ENCODE measurements at regions not wholly inside any gene's neighbourhood (a gene's known extent, or its start where the extent isn't known, plus 50 kb on each side); places are given as distances from the start of the nearest gene placed in this dataset.

DNA sequence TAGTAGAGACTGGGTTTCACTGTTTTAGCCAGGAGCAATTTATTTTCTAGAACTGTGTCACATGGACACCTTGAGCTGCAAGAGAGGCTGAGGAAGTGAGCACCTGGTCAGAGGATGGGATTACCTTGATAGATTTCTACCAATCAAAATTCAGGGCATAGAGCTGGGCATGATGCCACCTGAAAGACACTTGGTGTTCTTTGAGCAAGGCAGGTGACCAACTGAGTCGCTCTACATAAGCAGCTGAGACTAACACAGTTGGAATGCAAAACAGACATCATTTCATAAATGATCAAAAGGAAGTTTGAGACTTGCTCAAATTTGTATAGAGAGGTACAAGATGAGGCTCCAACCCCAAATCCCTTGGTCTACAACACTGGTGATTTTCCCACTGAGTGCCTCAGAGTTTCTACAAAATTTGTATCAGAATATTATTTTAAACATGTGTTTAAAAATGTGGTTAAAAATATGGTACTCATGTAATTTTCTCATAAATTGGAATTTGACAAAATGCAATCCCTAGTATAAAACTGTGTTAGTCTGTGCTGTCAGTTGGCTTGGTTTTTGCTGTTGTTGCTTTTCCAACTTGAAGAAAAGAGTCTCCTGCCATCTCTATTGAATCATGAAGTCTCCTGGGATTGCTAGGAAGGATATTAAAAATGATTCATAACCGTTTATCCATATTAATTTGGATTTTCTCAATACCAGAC is 156.4 kb upstream of the MDFIC start:
- Histone ChIP-seq H3K4me3 (ENCODE audit: low read depth, low read length) (no peak overlapping the region), H3K27me3 (ENCODE audit: control insufficient read depth, insufficient read depth, low read length) (no peaks in the 10 kb centered on the region), H3K36me3 (ENCODE audit: control insufficient read depth, insufficient read depth, low read length) (no peaks in the 10 kb centered on the region)
- no peak for DNase-seq (ENCODE audit: low read depth)
- TF ChIP-seq, protein P1, sequence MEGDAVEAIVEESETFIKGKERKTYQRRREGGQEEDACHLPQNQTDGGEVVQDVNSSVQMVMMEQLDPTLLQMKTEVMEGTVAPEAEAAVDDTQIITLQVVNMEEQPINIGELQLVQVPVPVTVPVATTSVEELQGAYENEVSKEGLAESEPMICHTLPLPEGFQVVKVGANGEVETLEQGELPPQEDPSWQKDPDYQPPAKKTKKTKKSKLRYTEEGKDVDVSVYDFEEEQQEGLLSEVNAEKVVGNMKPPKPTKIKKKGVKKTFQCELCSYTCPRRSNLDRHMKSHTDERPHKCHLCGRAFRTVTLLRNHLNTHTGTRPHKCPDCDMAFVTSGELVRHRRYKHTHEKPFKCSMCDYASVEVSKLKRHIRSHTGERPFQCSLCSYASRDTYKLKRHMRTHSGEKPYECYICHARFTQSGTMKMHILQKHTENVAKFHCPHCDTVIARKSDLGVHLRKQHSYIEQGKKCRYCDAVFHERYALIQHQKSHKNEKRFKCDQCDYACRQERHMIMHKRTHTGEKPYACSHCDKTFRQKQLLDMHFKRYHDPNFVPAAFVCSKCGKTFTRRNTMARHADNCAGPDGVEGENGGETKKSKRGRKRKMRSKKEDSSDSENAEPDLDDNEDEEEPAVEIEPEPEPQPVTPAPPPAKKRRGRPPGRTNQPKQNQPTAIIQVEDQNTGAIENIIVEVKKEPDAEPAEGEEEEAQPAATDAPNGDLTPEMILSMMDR (IDR thresholded peaks at IDR 0.05; ENCODE audit: insufficient read depth, low read length, poor library complexity, severe bottlenecking), result no peak

DNA sequence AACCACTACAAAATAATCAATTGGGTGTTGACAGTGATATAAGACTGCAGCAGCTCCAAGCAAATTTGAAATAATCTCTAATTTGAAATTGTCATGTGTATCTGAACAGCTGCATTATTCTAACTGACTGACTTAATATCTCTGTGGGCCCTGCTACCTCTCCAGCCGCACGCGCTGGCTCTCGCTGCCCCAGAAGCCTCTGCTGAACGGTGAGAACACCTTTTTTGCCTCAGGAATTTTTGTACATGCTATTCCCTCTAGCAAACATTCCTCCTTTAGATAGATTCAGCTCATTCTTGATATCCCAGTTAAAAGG is 155.9 kb upstream of the MDFIC start:
- Histone ChIP-seq H3K36me3 (ENCODE audit: control insufficient read depth, insufficient read depth, low read length) (no peaks in the 10 kb centered on the region), H3K27me3 (ENCODE audit: control insufficient read depth, insufficient read depth, low read length) (no peaks in the 10 kb centered on the region), H3K4me3 (ENCODE audit: low read depth, low read length) (no peak overlapping the region)
- TF ChIP-seq, protein P1 (IDR thresholded peaks at IDR 0.05; ENCODE audit: insufficient read depth, low read length, poor library complexity, severe bottlenecking), result no peak
- DNase-seq (ENCODE audit: low read depth), result no peak

GRCh38 chr7:114777288-114777687 is 144.6 kb upstream of the MDFIC start:
- TF ChIP-seq, protein P1 (IDR thresholded peaks at IDR 0.05; ENCODE audit: insufficient read depth, low read length, poor library complexity, severe bottlenecking), result no peak
- no peaks in the 10 kb centered on the region for H3K36me3 ChIP-seq (ENCODE audit: control insufficient read depth, insufficient read depth, low read length)

GRCh38 chr7:114783508-114783907 is 138.4 kb upstream of the MDFIC start:
- no peak for DNase-seq (ENCODE audit: low read depth)
- TF ChIP-seq, protein P1 (IDR thresholded peaks at IDR 0.05; ENCODE audit: insufficient read depth, low read length, poor library complexity, severe bottlenecking), result no peak
- Histone ChIP-seq H3K27me3 (ENCODE audit: control insufficient read depth, insufficient read depth, low read length) (no peaks in the 10 kb centered on the region), H3K36me3 (ENCODE audit: control insufficient read depth, insufficient read depth, low read length) (no peaks in the 10 kb centered on the region), H3K4me3 (ENCODE audit: low read depth, low read length) (no peak overlapping the region)

More at GRCh38 chr7:114777288-114777687, 144.6 kb upstream of the MDFIC start:
- DNase-seq (ENCODE audit: low read depth), result no peak
- Histone ChIP-seq H3K27me3 (ENCODE audit: control insufficient read depth, insufficient read depth, low read length) (no peaks in the 10 kb centered on the region), H3K4me3 (ENCODE audit: low read depth, low read length) (no peak overlapping the region)

- H3K4me3 ChIP-seq (ENCODE audit: low read depth, low read length), result no peak overlapping the region
- TF ChIP-seq, protein P1 (IDR thresholded peaks at IDR 0.05; ENCODE audit: insufficient read depth, low read length, poor library complexity, severe bottlenecking), result no peak
- no peak for DNase-seq (ENCODE audit: low read depth)
- no peaks in the 10 kb centered on the region for H3K27me3 ChIP-seq (ENCODE audit: control insufficient read depth, insufficient read depth, low read length)
- H3K36me3 ChIP-seq (ENCODE audit: control insufficient read depth, insufficient read depth, low read length), result no peaks in the 10 kb centered on the region
Observed at GRCh38 chr7:114784177-114784576, 137.7 kb upstream of the MDFIC start.

DNA sequence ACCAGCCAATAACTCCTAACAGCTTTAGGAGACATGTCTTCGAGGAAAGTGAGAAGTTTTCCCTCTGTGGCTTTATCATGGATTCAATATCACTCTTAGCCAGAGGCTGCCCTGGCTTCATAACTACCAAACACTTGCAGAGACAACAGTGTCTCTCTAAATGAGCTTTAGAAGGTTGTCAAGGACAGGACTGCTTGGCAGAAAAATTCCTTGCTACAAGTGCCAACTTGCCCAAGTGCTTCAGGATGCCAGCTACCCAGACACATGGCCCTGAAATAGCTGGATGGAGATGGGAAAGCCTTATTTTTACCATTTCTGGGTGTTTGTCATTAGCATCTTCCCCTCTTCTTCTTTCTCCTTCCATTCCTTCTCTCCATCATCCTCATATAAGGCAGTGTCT is 137.1 kb upstream of the MDFIC start:
- H3K4me3 ChIP-seq (ENCODE audit: low read depth, low read length), result no peak overlapping the region
- H3K27me3 ChIP-seq (ENCODE audit: control insufficient read depth, insufficient read depth, low read length), result no peaks in the 10 kb centered on the region
- no peak for DNase-seq (ENCODE audit: low read depth)
- no peaks in the 10 kb centered on the region for H3K36me3 ChIP-seq (ENCODE audit: control insufficient read depth, insufficient read depth, low read length)
- TF ChIP-seq, protein P1 (IDR thresholded peaks at IDR 0.05; ENCODE audit: insufficient read depth, low read length, poor library complexity, severe bottlenecking), result no peak
